Uterus (tissue), 3 donors: ENCODE measurements at regions not wholly inside any gene's neighbourhood (a gene's known extent, or its start where the extent isn't known, plus 50 kb on each side); places are given as distances from the start of the nearest gene placed in this dataset.

Experiments
- DNase-seq, 2 donors: peaks; one replicate each; pipeline ENCODE4 v3.0.0-alpha.2; 2019 to 2020
- H3K27ac ChIP-seq, 2 donors: fragments of 200-600 bp; sonication (generic); 1 replicate in 1 of 2; 2 replicates in 1 of 2; pipeline ENCODE4 v1.5.1; 2016 to 2018
- H3K27me3 ChIP-seq, 2 donors: fragments of 200-600 bp; sonication (generic); one replicate each; pipeline ENCODE4 v1.5.1; 2018 to 2019; ENCODE audit warnings: control low read depth in 1 of 2
- H3K36me3 ChIP-seq, 2 donors: fragments of 200-600 bp; sonication (generic); one replicate each; pipeline ENCODE4 v1.5.1; 2019; ENCODE audit warnings: control low read depth in 1 of 2
- H3K4me1 ChIP-seq, 2 donors: fragments of 200-600 bp; sonication (generic); one replicate each; pipeline ENCODE4 v1.5.1; 2018 to 2019; ENCODE audit warnings: control low read depth in 1 of 2
- H3K4me3 ChIP-seq, 2 donors: fragments of 200-600 bp; sonication (generic); 1 replicate in 1 of 2; 2 replicates in 1 of 2; pipeline ENCODE4 v1.5.1; 2018 to 2019; ENCODE audit warnings: mild to moderate bottlenecking in 1 of 2
- H3K9me3 ChIP-seq, 2 donors: fragments of 200-600 bp; sonication (generic); one replicate each; pipeline ENCODE4 v1.5.1; 2019; ENCODE audit warnings: control low read depth in 1 of 2
- CTCF ChIP-seq, 4 experiments: fragments of 200-600 bp in 2 of 4; fragments of 450-650 bp in 2 of 4; sonication (generic) in 2 of 4; IDR thresholded peaks; one replicate each; pipeline ENCODE4 v1.5.1; 2016 to 2019; ENCODE audit warnings: antibody characterized with exemption in 4 of 4, mild to moderate bottlenecking in 2 of 4, moderate library complexity in 1 of 4
- POLR2A ChIP-seq, 2 donors: fragments of 450-650 bp; IDR thresholded peaks; one replicate each; pipeline ENCODE4 v1.6.1; 2016; ENCODE audit warnings: antibody characterized with exemption in 2 of 2, mild to moderate bottlenecking in 1 of 2, moderate library complexity in 1 of 2
- intact Hi-C: fragments of 100-400 bp; cut with DNase I; formaldehyde crosslinking; loops from one replicate; pipeline ENCODE4 v1.15.1; 2023; ENCODE audit warnings: low total_unique reads
- donor health status: DM: yes; HTN: yes; CAD: no.

GRCh38 chr11:119886667-119887230, 157.7 kb upstream of the NECTIN1 start:
- H3K4me1 ChIP-seq = no peaks in the 10 kb centered on the region
- H3K27me3 ChIP-seq = no peaks in the 10 kb centered on the region
- H3K4me3 ChIP-seq = no peak overlapping the region
- no peak overlapping the region for H3K27ac ChIP-seq
- TF ChIP-seq POLR2A (IDR thresholded peaks at IDR 0.05) (no peak), CTCF (IDR thresholded peaks at IDR 0.05) (no peak)
- no peak for DNase-seq
- intact Hi-C loops = no loop called here
- H3K36me3 ChIP-seq = no peaks in the 10 kb centered on the region
- H3K9me3 ChIP-seq = no peaks in the 10 kb centered on the region

GRCh38 chr11:119885861-119886567, 157.0 kb upstream of the NECTIN1 start:
- TF ChIP-seq POLR2A (IDR thresholded peaks at IDR 0.05) (no peak), CTCF (IDR thresholded peaks at IDR 0.05) (no peak)
- no peaks in the 10 kb centered on the region for H3K27me3 ChIP-seq

GRCh38 chr11:119885067-119885466, 156.1 kb upstream of the NECTIN1 start:
- TF ChIP-seq CTCF (IDR thresholded peaks at IDR 0.05) = no peak
- TF ChIP-seq POLR2A (IDR thresholded peaks at IDR 0.05) = no peak
- H3K9me3 ChIP-seq = no peaks in the 10 kb centered on the region
- no peak overlapping the region for H3K27ac ChIP-seq
- no peak overlapping the region for H3K4me3 ChIP-seq
- no peaks in the 10 kb centered on the region for H3K4me1 ChIP-seq
- no peak for DNase-seq
- intact Hi-C loops = no loop called here
- H3K27me3 ChIP-seq = no peaks in the 10 kb centered on the region
- H3K36me3 ChIP-seq = no peaks in the 10 kb centered on the region

More at GRCh38 chr11:119885861-119886567, 157.0 kb upstream of the NECTIN1 start:
- Histone ChIP-seq H3K4me1 (no peaks in the 10 kb centered on the region), H3K9me3 (no peaks in the 10 kb centered on the region), H3K27ac (no peak overlapping the region), H3K4me3 (no peak overlapping the region), H3K36me3 (no peaks in the 10 kb centered on the region)
- intact Hi-C loops = no loop called here
- DNase-seq = no peak

GRCh38 chr11:119882316-119882715, 153.3 kb upstream of the NECTIN1 start:
- Histone ChIP-seq H3K4me1 (no peaks in the 10 kb centered on the region), H3K27me3 (no peaks in the 10 kb centered on the region), H3K4me3 (no peak overlapping the region), H3K36me3 (no peaks in the 10 kb centered on the region), H3K27ac (no peak overlapping the region), H3K9me3 (no peaks in the 10 kb centered on the region)
- no peak for TF ChIP-seq POLR2A (IDR thresholded peaks at IDR 0.05)
- no peak for TF ChIP-seq CTCF (IDR thresholded peaks at IDR 0.05)
- DNase-seq = no peak
- intact Hi-C loops = no loop called here

- intact Hi-C loops = no loop called here
- no peak for DNase-seq
- Histone ChIP-seq H3K27ac (no peak overlapping the region), H3K4me1 (no peaks in the 10 kb centered on the region), H3K4me3 (no peak overlapping the region), H3K9me3 (no peaks in the 10 kb centered on the region), H3K36me3 (no peaks in the 10 kb centered on the region), H3K27me3 (no peaks in the 10 kb centered on the region)
- TF ChIP-seq CTCF (IDR thresholded peaks at IDR 0.05) = no peak
- no peak for TF ChIP-seq POLR2A (IDR thresholded peaks at IDR 0.05)
Measured at GRCh38 chr11:119880873-119881272, 151.9 kb upstream of the NECTIN1 start.
